COLO668 (cell line): ENCODE measurements at regions not wholly inside any gene's neighbourhood (a gene's known extent, or its start where the extent isn't known, plus 50 kb on each side); places are given as distances from the start of the nearest gene placed in this dataset.
"Not testable (repeated sequence)": the region's sequence is repeated elsewhere in the genome, so short reads cannot be mapped to it uniquely, and the experiment has no call there.

Source experiments
- DNase-seq: peaks from one replicate; lab custom pipeline; 2025; ENCODE audit not compliant: unreplicated experiment; lab: John Stamatoyannopoulos, UW

- no peak for DNase-seq
Observed at GRCh38 chr13:105902396-105902795, 633.1 kb downstream of the EFNB2 start.

GRCh38 chr13:105897575-105897974, 637.9 kb downstream of the EFNB2 start:
- DNase-seq, result no peak

GRCh38 chr13:105894697-105895096, 640.8 kb downstream of the EFNB2 start:
- DNase-seq, result no peak

- no peak for DNase-seq
Observed at GRCh38 chr13:105890509-105890908, 645.0 kb downstream of the EFNB2 start.

GRCh38 chr13:105878119-105878700, 657.3 kb downstream of the EFNB2 start:
- DNase-seq, result no peak

GRCh38 chr13:105874814-105875213, 660.6 kb downstream of the EFNB2 start:
- no peak for DNase-seq

GRCh38 chr13:105871768-105872167, 663.7 kb downstream of the EFNB2 start:
- DNase-seq, result no peak

GRCh38 chr13:105871326-105871725, 664.1 kb downstream of the EFNB2 start:
- DNase-seq, result no peak

- no peak for DNase-seq
Observed at GRCh38 chr13:105863300-105863920, 672.1 kb downstream of the EFNB2 start.

- no peak for DNase-seq
Observed at GRCh38 chr13:105848494-105848893, 687.0 kb downstream of the EFNB2 start.

- no peak for DNase-seq
Observed at GRCh38 chr13:105847527-105848291, 687.8 kb downstream of the EFNB2 start.

- DNase-seq, result no peak
Observed at GRCh38 chr13:105846923-105847322, 688.5 kb downstream of the EFNB2 start.

GRCh38 chr13:105841286-105841685, 694.2 kb downstream of the EFNB2 start:
- DNase-seq, result no peak

GRCh38 chr13:105838231-105838630, 697.2 kb downstream of the EFNB2 start:
- DNase-seq, result no peak

- DNase-seq, result not testable (repeated sequence)
Observed at GRCh38 chr13:105837295-105837694, 698.2 kb downstream of the EFNB2 start.

GRCh38 chr13:105830821-105831220, 704.6 kb downstream of the EFNB2 start:
- no peak for DNase-seq

- no peak for DNase-seq
Observed at GRCh38 chr13:105827111-105827809, 708.2 kb downstream of the EFNB2 start.

GRCh38 chr13:105825071-105825470, 710.4 kb downstream of the EFNB2 start:
- DNase-seq, result no peak

- DNase-seq, result no peak
Observed at GRCh38 chr13:105821337-105821736, 714.1 kb downstream of the EFNB2 start.

- no peak for DNase-seq
Observed at GRCh38 chr13:105820415-105820814, 715.0 kb downstream of the EFNB2 start.

GRCh38 chr13:105817498-105817897, 718.0 kb downstream of the EFNB2 start:
- no peak for DNase-seq

GRCh38 chr13:105816994-105817393, 718.5 kb downstream of the EFNB2 start:
- DNase-seq, result no peak
